A549 (cell line): ENCODE measurements at regions not wholly inside any gene's neighbourhood (a gene's known extent, or its start where the extent isn't known, plus 50 kb on each side); places are given as distances from the start of the nearest gene placed in this dataset.

Experiments used
- CTCF ChIP-seq: fragments of >200 bp; sonication (Bioruptor Twin); formaldehyde crosslinking; IDR thresholded peaks from 3 replicates; pipeline ENCODE4 v1.5.1; 2016
- HDAC2 ChIP-seq: fragments of 200-600 bp; sonication (generic); IDR thresholded peaks from 2 replicates; pipeline ENCODE4 v1.6.1; 2016
- JUN ChIP-seq, 2 experiments: fragments of >200 bp; sonication (Bioruptor Twin); formaldehyde crosslinking; IDR thresholded peaks; 2 replicates in 1 of 2; 3 replicates in 1 of 2; pipeline ENCODE4 v1.6.1; 2016 to 2017
- MAZ ChIP-seq: fragments of 150-350 bp; IDR thresholded peaks from 2 replicates; pipeline ENCODE4 v1.6.1; 2014; ENCODE audit warnings: antibody characterized with exemption, low read depth, low read length, borderline replicate concordance
- POLR2A ChIP-seq: IDR thresholded peaks from 2 replicates; pipeline ENCODE4 v1.6.1; 2012; ENCODE audit warnings: mild to moderate bottlenecking, low read length
- SREBF2 ChIP-seq: fragments of 450-650 bp; IDR thresholded peaks from 2 replicates; pipeline ENCODE4 v1.6.1; 2014; ENCODE audit warnings: mild to moderate bottlenecking, moderate library complexity
- ZFP36 ChIP-seq: fragments of 450-650 bp; IDR thresholded peaks from 2 replicates; pipeline ENCODE4 v1.6.1; 2014; ENCODE audit warnings: borderline replicate concordance; ENCODE audit not compliant: partially characterized antibody

DNA sequence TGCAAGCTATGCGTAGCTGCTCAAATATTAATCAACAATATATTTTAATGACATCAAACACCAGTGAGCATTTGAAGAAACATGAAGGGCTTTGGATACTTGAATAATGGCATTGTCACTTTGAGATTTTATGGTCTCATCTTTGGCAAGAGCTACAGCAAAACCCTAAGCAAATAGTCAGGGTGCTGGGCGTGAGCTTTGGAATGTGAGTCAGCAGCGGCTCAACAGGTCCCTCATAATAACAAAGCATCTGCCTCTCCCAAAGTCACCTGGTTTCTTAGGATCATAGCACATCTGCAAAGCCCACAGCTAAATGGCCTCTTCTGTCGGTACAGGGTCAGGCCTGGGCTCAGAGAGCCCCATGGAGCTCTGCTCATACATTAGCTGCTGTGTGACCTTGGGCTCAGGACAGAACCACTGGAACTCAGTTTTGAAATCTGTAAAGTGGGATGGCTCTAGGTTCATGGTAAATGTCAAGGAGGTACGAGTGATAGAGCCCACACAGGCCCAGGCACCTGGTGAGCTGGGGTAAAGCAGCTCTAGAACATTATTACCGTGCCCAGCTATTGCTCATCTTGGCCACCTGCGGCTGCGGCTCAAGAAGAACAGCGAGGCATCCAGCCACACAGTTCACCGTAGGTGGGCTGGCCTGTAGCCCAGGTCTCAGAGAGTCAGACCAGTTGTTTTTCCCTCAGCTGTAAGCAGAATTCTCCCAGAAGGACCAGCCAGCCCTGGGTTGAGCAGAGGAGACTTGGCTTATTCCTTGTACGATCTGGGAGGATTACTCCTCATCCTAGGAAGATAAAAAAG, 544.5 kb upstream of the CDH11 start:
- TF ChIP-seq SREBF2 (no peak), CTCF (no peak), JUN (IDR thresholded peaks at IDR 0.05) (no peak), HDAC2 (no peak), POLR2A (no peak), MAZ (no peak), ZFP36 (no peak)
